GM18907 (cell line): ENCODE measurements at regions not wholly inside any gene's neighbourhood (a gene's known extent, or its start where the extent isn't known, plus 50 kb on each side); places are given as distances from the start of the nearest gene placed in this dataset.

ENCODE experiments used
- ATAC-seq: cut with Tn5 transposase; IDR thresholded peaks from one replicate; pipeline ENCODE4 v1.9.1; 2021; ENCODE audit warnings: mild to moderate bottlenecking, moderate library complexity; ENCODE audit not compliant: unreplicated experiment

DNA sequence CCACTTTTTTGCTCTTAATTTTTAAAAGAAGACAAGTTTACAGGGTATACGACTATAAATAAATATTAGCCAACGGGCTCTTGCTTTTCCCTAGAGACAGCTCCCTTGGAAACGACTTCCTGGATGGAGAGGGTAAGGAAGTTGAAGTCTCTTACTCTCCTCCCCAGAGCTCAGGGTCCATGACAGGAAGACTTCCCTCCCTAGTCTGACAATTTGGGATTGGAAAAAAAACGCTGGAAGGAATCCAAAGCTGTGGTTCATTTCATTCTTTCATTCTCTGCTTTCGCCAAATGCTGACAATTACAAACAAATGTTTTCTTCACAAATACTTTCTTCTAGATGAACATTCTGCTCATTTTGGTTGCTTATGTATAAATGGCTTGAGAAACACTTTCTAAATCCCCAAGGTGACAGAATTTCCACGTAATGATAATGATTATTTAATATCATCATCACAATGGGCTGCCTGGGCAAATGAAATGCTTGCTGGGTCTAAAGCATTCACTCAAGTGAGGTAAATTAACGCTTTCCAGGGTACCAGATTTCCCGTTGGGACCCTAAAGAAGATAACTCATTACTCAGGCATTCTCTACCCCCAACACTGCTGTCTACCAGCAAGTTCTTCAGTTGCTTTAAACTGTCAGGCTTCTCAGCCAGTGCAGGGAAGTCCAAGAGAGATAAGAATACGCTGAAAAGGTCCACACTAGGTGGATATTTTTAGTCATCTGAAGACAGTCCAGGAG lies 139.8 kb upstream of the SLC30A5 start:
- no peak for ATAC-seq

- no peak for ATAC-seq
Observed at GRCh38 chr5:68954618-68954910, 139.2 kb upstream of the SLC30A5 start.

DNA sequence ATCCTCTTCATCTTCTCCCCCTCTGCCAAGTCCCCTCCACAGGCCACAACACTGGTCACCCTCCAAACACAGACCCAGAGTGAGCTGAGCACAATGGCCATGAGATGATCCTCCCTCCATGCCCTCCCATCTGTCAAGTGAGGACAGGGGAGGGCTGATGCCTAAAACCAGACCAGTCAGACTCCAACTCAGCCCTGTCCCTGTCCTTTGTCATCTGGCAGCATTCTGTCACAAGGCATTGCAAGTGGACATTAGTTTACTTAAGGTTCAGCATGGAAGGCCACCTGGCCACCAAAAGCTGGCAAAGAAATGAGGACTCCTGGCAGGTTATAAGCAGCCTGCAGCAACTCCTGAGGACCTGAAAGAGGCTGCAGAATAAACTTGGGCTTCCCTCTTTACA lies 136.2 kb upstream of the SLC30A5 start:
- no peak for ATAC-seq

DNA sequence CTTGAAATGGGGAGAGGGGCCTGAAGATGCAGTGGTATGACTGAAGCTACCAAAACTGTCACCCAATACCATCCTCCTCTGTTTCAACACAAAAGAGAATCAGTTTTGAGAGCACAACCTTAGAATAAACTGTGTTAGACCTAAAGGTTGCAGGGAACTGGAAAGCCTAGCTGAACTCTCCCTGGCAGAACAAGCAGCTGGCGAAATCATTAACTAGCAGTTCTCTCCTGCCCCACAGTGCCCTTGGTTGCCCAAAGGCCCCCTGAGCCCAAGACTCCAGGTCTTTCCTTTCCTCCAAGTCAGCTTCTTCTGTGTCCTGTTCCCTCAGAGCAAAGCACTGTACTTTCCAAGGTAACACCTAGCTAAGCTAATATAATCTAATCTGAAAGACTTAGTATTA lies 135.4 kb upstream of the SLC30A5 start:
- no peak for ATAC-seq

- no peak for ATAC-seq
Observed at GRCh38 chr5:68960456-68960855, 133.4 kb upstream of the SLC30A5 start.

GRCh38 chr5:68960961-68961360 lies 132.9 kb upstream of the SLC30A5 start:
- ATAC-seq = no peak

GRCh38 chr5:68961762-68962161 lies 132.1 kb upstream of the SLC30A5 start:
- no peak for ATAC-seq

- no peak for ATAC-seq
Observed at GRCh38 chr5:68962757-68963484, 130.9 kb upstream of the SLC30A5 start.

DNA sequence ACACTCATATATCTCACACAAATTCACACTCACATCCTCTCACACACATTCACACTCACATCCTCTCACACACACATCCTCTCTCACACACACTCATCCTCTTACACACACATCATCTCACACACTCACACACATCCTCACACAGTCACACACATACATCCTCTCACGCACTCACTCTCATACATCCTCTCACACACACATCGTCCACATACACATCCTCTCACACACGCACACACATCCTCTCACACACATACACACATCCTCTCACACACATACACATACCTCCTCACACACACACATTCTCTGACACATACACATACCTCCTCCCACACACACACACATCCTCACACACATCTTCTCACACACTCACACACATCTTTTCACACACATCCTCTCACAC lies 129.1 kb upstream of the SLC30A5 start:
- ATAC-seq = no peak

DNA sequence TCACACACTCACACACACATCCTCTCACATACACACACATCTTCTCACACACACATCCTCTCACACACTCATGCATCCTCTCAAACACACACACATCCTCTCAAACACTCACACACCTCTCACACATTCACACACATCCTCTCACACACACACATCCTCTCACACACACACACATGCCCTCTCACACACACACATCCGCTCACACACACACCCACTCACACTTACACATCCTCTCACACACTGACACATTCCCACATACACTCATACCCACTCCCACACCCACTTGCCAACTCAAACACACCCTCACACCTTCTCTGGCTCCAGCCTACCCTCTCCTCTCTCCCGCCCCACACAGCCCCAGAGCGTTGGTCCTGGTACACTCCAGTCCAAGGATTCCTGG lies 127.9 kb upstream of the SLC30A5 start:
- no peak for ATAC-seq

GRCh38 chr5:68966596-68966995 lies 127.2 kb upstream of the SLC30A5 start:
- no peak for ATAC-seq

DNA sequence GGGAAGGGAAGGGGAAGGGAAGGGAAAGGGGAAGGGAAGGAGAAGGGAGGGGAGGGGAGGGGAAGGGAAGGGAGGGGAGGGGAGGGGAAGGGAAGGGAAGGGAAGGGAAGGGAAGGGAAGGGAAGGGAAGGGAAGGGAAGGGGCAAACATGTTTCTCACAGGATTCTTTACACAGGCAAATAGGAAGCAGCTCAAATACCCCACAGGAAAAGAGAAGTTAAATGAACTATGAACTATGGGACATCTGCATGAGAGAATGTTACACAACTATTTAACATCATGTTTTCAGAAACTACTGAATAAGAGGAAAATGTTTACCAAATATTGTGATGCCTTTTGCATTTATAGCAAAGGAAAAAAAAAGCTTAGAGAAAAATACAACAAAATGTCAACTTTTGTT lies 125.4 kb upstream of the SLC30A5 start:
- no peak for ATAC-seq

- no peak for ATAC-seq
Observed at GRCh38 chr5:68970617-68971016, 123.2 kb upstream of the SLC30A5 start.

DNA sequence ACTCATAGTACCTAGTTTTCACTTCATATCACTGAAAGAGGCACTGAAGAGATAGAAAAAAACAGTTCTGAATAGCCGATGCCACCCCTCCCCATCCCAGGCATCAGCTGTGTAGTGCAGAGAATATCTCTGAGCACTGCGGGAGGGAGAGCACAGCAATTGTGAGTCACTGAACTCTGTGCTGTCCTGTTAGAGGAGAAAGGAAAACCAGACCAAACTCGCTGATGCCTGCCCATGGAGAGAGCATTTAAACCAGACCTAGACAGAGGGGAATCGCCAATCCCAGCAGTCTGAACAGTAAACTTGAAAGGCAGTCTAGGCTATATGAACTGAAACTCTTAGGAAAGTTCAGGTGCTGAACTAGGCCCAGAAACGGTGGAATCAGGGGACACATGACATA lies 120.1 kb upstream of the SLC30A5 start:
- ATAC-seq = no peak

DNA sequence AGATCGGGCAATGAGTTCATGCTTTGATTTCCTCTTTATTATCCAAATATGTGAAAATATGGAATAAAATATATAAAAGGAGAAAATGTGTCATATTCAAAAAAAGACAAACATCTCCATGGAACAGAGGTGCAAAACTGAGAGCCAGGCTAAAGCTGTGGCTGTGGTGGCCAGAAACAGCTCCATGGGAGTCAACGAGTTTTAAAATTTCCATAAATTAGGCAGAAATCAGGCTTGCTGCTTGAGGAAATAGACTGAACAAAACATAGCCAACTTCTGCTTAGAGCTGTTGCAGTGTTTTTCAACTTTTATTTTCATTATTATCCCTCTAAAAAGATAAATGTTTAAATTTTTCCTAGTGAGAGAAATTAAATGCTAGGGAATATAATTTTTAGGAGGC lies 110.8 kb upstream of the SLC30A5 start:
- no peak for ATAC-seq

GRCh38 chr5:68983959-68984358 lies 109.9 kb upstream of the SLC30A5 start:
- no peak for ATAC-seq

DNA sequence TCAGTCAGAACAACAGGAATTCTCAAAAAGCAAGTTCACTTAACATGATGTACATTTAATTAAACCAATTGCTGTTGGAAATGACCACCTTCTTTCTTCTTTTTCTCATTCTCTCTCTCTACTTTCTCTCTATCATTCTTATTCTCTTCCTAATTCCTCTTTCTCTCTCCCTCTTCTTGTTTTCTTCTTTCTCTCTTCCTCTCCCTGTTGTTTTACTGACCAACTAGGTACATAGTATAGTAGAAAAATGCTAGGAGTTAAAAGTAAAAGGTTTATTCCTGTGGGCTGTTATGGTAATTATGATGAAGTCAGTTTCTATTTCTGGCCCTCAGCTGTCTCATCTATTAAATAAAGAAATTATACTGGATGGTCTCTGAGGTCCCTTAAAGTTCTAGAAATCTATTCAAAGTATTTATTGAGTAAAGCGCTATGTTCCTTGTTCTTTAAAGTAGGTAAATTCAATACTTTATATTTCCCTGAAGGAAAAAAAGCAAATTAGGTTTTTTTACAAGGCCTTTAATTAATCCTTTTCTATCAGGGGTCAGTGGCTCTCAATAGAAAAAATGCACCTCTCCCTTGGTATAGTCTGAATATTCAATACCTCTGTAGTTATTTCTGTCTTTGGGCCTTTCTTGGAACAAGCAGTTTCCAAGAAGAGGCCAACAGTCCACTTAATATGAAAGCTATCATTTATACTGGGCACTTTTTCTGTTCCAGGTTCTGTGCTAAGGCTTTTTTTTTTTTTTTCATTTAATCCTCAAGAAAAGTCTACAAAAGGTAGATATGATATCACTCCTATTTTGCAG lies 102.3 kb upstream of the SLC30A5 start:
- no peak for ATAC-seq

GRCh38 chr5:68994645-68995044 lies 99.2 kb upstream of the SLC30A5 start:
- no peak for ATAC-seq

- ATAC-seq = no peak
Observed at GRCh38 chr5:68995845-68996545, 97.8 kb upstream of the SLC30A5 start.

GRCh38 chr5:68999181-68999580 lies 94.6 kb upstream of the SLC30A5 start:
- no peak for ATAC-seq

DNA sequence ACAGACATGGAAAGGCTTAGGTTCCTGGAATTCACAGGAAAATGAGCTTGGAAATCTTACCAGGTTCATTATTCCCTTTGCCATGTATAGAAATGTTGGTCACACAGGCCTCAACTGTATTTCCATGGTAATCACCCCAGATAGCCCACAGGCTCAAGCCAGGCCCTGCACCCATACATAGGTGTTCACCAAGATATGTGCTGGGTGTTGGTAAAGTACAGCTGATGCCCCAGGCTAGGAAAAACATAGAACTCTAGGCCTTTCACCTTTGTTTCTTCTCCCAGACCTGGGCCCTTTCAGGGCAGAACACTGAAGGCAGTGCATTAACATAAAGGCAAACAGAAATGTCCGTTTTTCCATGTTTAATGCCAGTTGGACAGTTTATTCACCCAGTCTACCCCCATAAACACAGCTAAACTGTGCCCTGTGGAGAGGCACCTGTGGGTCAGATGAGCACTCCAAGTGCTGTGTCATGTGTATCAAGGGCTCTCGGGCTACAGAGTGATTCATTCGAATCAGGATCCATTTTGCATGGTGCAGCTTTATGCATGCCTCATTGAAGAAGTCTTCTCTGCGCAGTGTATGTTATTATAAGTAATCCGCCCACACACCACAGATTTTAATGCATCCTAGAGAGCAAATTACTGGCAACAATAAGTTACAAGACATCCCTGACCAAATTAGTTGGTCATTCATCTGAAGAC lies 93.4 kb upstream of the SLC30A5 start:
- ATAC-seq = no peak
